HG02642 (cell line): ENCODE measurements at regions not wholly inside any gene's neighbourhood (a gene's known extent, or its start where the extent isn't known, plus 50 kb on each side); places are given as distances from the start of the nearest gene placed in this dataset.

Experiments
- ATAC-seq: cut with Tn5 transposase; IDR thresholded peaks from one replicate; pipeline ENCODE4 v1.9.1; 2021; ENCODE audit warnings: mild to moderate bottlenecking; ENCODE audit not compliant: unreplicated experiment, poor library complexity

DNA sequence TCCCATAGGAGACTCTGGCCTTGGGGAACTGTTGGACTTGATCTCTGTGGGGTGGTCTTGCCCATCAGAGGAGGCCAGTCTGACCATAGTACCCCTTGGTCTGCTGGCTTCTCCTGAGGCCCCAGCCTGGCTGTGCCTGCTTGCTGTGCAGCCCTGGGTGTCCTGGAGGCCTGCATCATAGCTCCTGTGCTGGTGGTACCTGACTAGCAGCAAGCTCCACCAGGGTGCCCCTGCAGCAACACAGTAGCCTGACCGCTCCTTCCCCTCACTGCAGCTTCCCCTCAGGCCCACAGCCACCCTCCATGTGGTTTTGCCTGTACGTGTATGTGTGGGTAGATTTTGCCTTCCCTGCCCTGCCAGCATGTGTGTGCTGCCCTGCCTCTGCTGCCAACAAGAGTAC is 85.6 kb upstream of the TTC14 start:
- no peak for ATAC-seq

DNA sequence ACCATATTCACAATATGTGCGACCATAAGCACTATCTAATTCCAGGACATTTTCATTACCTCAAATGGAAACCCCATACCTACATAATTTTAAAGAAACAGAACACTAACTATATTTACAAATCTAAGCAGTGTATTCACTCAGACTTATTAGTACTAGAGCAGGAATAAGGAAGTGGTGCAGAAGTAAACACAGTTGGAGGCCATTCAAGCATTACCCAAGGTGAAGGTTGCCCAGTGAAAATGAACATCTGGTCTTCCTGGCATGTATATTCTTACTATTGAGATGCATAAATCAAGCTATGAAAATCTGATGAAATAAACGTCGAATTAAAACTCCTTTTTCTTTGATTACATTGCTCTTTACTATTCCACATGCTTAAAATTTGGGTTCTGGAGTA is 78.9 kb upstream of the TTC14 start:
- ATAC-seq: no peak

DNA sequence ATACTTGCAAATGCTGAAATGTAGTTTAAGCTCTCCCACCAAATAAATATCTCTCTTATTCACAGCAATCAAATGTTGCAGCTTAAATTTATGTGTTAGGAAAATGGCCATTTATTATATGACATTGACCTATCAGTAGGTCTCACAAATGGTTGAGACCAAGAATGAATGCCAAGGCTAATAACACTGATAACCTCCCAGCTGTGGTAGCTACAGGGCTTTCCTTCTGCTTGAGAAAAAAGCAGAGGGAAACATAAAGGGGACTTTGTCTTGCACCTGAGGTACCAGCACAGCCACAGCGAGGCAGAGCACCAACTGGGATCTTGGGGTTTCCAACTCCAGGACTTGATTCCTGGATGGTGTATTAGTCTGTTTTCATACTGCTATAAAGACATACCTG is 73.1 kb upstream of the TTC14 start:
- no peak for ATAC-seq

DNA sequence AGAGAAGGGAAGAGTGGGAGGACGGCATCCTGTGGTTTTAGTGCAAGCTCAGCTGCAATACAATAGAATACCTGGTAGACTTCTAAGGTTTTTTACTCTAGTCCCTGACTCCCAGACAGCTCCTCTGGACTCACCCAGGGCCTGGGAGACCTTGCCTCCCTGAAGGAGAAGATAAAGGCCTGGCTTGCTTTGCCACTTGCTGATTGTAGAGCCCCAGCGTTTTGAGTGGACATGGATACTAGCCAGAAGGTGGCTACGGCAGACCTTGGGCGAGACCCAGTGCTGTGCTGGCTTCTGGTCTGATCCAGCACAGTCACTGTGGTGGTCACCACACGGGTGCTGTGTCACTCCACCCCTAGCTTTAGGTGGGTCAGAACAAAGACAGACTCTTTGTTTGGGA is 72.2 kb upstream of the TTC14 start:
- no peak for ATAC-seq

DNA sequence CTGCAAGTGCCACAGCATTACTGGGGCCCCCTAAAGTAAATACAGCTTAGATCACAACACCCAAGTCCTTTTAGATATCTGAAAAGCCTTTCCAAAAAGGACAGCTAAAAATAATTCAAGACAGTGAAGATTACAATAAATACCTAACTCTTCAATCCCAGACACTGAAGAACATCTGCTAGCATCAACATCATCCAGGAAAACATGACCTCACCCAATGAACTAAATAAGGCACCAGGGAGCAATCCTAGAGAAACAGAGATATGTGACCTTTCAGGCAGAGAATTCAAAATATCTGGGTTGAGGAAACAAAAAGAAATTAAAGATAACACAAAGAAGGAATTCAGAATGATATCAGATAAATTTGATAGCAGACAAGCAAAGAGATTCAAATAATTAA is 71.7 kb upstream of the TTC14 start:
- ATAC-seq: no peak

DNA sequence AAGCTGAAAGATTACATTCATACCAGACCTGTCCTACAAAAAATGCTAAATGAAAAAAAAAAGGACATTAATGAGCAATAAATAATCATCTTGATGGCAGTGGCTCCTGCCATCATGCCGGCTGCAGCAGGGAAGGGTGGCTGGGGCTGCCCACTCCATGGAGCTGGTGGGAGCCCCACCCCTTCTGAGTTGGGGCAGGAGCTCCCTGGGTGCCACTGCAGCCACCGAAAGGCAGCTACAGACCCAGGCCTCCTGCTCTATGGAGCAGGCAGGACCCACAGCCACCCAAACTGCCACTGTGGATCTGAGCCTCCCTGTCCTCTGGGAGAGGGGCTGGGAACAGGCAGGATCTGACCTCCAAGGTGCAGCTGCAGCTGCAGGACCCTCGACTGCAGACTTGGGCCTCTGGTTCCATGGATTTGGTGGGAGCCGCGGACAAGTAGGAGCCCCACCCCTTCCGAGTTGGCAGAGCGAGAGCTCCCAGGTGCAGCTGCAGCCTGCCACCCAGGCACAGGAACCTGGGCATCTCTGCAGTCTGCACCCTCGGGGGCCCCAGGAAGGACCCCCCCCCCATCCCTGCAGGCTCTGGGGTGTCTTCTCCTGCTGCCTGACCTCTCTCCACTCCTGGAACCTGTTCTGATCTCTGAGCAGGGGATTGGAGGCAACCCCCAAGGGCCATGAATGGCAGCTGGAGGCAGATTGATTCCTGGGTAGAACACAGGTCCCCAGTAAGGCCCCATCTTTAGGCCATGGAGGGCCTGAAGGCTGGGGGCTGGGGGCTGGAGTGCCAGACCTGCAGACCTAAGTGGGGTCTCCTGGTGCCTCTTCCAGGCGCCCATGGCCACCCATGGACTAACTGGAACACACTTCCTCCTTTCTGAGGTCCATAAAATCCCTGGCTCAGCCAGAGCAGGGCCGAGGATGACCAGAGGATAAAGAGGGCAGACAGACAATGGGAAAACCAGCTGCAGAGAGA is 70.4 kb upstream of the TTC14 start:
- ATAC-seq: no peak

DNA sequence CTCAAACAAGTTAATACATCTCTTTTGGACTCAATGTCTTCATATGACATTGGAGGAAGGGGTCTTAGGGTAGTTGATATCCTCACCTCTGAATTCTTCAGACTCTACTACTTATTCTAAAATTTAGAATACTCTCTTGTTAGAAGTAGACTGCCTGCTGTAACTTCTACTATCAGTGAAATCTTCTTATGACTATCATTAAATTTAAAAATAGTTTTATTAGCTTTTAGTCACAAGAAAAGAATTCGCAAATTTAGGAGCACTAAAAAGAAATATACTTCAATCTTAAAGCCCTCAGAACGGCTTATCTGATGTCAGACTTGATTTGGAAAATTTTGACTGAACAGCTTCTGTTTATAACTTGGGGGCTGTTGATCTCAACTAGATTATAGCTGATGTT is 67.1 kb upstream of the TTC14 start:
- ATAC-seq: no peak

DNA sequence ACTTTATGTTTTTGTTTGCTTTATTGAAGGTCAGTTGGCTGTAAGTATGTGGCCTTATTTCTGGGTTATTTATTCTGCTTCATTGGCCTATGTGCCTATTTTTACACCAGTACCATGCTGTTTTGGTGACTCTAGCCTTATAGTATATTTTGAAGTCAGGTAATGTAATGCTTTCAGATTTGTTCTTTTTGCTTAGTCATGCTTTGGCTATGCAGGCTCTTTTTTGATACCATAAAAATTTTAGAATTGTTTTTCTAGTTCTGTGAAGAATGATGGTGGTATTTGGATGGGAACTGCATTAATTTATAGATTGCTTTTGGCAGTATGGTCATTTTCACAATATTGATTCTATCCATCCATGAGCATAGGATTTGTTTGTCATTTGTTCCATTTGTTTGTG is 63.5 kb upstream of the TTC14 start:
- ATAC-seq: no peak

DNA sequence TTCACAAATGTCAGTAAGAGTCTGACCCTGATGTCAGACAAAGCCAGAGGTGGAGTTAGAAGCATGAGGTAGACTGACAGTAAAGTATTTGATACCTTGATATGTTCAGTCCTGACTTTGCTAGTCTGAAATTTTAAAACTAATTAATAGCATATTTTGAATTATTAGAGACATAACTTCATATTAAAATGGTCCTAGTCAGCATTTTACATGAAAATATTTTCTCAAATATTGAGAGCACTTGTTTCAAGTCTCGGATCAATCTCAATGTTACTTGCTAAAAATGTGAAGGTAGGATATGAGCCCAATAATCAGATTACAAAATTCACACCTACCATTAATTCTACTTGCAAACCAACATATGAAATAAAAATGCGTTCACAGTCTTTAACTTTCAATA is 58.1 kb upstream of the TTC14 start:
- ATAC-seq: no peak

DNA sequence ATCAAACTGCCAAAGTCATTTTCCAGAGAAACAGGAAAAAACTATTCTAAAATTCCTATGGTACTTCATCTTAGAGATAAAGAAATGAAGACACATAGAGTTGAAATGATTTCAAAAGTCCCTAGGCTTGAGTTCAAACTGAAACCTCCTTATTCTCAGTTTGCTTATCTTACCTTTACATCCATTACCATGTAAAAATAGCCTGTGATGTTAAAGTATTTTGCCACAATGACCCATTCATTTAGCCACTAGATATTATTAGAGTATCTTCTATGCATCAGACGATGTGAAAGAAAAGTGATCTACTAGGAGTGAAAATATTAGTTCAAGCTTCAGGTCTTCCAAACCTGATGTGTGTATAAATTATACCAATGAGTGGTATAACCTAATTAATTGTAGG is 55.1 kb upstream of the TTC14 start:
- ATAC-seq: no peak

DNA sequence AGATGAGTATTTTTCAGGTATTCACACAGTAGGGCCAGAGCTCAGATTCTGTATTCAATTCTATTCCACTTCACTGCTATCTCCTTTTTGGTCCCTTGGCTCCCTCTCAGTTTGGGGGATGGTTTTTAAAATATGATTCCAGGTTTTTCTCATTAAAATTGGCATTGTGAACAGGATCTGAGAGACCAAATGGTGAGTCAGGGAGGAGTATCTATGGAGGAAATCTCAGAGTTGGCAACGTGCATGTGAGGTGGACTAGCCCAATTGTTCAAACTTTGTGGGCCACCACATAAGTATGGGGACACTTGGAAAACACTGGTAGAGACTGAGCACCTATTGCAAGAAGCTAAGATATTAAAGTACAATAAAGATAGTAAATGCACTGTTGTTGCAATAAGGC is 53.9 kb upstream of the TTC14 start:
- no peak for ATAC-seq
